RWPE2 (cell line): ENCODE measurements at regions not wholly inside any gene's neighbourhood (a gene's known extent, or its start where the extent isn't known, plus 50 kb on each side); places are given as distances from the start of the nearest gene placed in this dataset.

Experiments used
- ATAC-seq: fragments of 200-7000 bp; cut with Tn5 transposase; 3 replicates; pipeline ENCODE4 v1.9.1; 2021; ENCODE audit warnings: low read depth
- DNase-seq: peaks from one replicate; pipeline ENCODE4 v3.0.0-alpha.2; 2020; ENCODE audit warnings: low spot score
- H3K27ac ChIP-seq: fragments of 450-650 bp; 2 replicates; pipeline ENCODE4 v1.5.1; 2017; ENCODE audit warnings: mild to moderate bottlenecking; ENCODE audit not compliant: poor library complexity, severe bottlenecking
- H3K27me3 ChIP-seq: fragments of 250-450 bp; sonication (Bioruptor Pico); 2 replicates; pipeline ENCODE4 v1.5.1; 2021; ENCODE audit warnings: mild to moderate bottlenecking, moderate library complexity; ENCODE audit not compliant: insufficient read depth, poor library complexity, severe bottlenecking
- H3K36me3 ChIP-seq: fragments of 250-450 bp; sonication (Bioruptor Pico); 2 replicates; pipeline ENCODE4 v1.5.1; 2020; ENCODE audit warnings: low read depth, mild to moderate bottlenecking, moderate library complexity
- H3K4me1 ChIP-seq: fragments of 250-450 bp; sonication (Bioruptor Pico); 2 replicates; pipeline ENCODE4 v1.5.1; 2021; ENCODE audit warnings: mild to moderate bottlenecking, moderate library complexity; ENCODE audit not compliant: insufficient read depth, poor library complexity, severe bottlenecking
- H3K4me3 ChIP-seq: fragments of 250-450 bp; sonication (Bioruptor Pico); 2 replicates; pipeline ENCODE4 v1.5.1; 2021; ENCODE audit warnings: mild to moderate bottlenecking, moderate library complexity; ENCODE audit not compliant: severe bottlenecking
- H3K9me3 ChIP-seq: fragments of 250-450 bp; sonication (Bioruptor Pico); 2 replicates; pipeline ENCODE4 v1.5.1; 2021; ENCODE audit warnings: mild to moderate bottlenecking, moderate library complexity; ENCODE audit not compliant: severe bottlenecking
- CTCF ChIP-seq: fragments of 450-650 bp; IDR thresholded peaks from one replicate; pipeline ENCODE4 v1.5.1; 2017; ENCODE audit warnings: mild to moderate bottlenecking, moderate library complexity; ENCODE audit not compliant: poor library complexity, severe bottlenecking

GRCh38 chr12:18863769-18864500 is 126.0 kb downstream of the CAPZA3 start:
- Histone ChIP-seq H3K4me3 (no peak overlapping the region), H3K9me3 (no peaks in the 10 kb centered on the region), H3K36me3 (no peaks in the 10 kb centered on the region), H3K27ac (no peak overlapping the region), H3K4me1 (no peaks in the 10 kb centered on the region), H3K27me3 (no peaks in the 10 kb centered on the region)
- no peak for ATAC-seq
- no peak for DNase-seq
- TF ChIP-seq CTCF = no peak

- DNase-seq (no peak), ATAC-seq (peak; percentile 49; the same call in 1 of the 3 replicates)
- TF ChIP-seq CTCF = no peak
- Histone ChIP-seq H3K4me1 (no peaks in the 10 kb centered on the region), H3K27ac (no peak overlapping the region), H3K4me3 (no peak overlapping the region), H3K9me3 (no peaks in the 10 kb centered on the region), H3K27me3 (no peaks in the 10 kb centered on the region), H3K36me3 (no peaks in the 10 kb centered on the region)
These were observed 127.1 kb downstream of the CAPZA3 start for GRCh38 chr12:18864900-18865561.

GRCh38 chr12:18868717-18869116 is 130.8 kb downstream of the CAPZA3 start:
- no peak overlapping the region for H3K4me3 ChIP-seq
- H3K27ac ChIP-seq = no peak overlapping the region
- no peaks in the 10 kb centered on the region for H3K36me3 ChIP-seq
- no peaks in the 10 kb centered on the region for H3K27me3 ChIP-seq
- DNase-seq (no peak), ATAC-seq (no peak)
- no peaks in the 10 kb centered on the region for H3K9me3 ChIP-seq
- no peak for TF ChIP-seq CTCF
- H3K4me1 ChIP-seq = no peaks in the 10 kb centered on the region

GRCh38 chr12:18872770-18873169 is 134.9 kb downstream of the CAPZA3 start:
- H3K27me3 ChIP-seq = no peaks in the 10 kb centered on the region
- no peak for ATAC-seq

More at GRCh38 chr12:18872770-18873169, 134.9 kb downstream of the CAPZA3 start:
- Histone ChIP-seq H3K9me3 (no peaks in the 10 kb centered on the region), H3K27ac (no peak overlapping the region), H3K4me1 (no peaks in the 10 kb centered on the region), H3K36me3 (no peaks in the 10 kb centered on the region), H3K4me3 (no peak overlapping the region)
- no peak for TF ChIP-seq CTCF
- no peak for DNase-seq
